ENCODE measurements at regions not wholly inside any gene's neighbourhood (a gene's known extent, or its start where the extent isn't known, plus 50 kb on each side); places are given as distances from the start of the nearest gene placed in this dataset.

DNA sequence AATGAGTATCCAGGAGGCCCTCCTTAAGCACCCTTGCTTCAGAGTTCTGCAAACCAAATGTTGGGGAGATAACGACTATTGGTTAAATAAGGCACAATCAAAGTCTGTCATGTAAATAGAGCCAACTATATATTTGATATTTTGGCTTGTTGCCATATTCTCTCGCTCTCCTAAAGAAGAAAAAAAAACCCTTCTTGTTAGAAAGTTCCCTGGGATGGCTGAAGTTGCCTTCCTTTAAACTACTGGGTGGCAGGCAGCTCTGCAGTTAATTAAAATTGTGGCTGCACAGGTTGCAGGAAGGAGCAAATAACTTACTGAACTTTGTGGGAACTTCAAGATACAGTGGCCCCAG is 227.0 kb upstream of the ANKRD55 start:
- TF ChIP-seq CTCF (IDR thresholded peaks at IDR 0.05): no peak
- no peak for TF ChIP-seq POLR2A (IDR thresholded peaks at IDR 0.05)
- no peak for TF ChIP-seq POLR2AphosphoS5 (IDR thresholded peaks at IDR 0.05)
- TF ChIP-seq EP300 (IDR thresholded peaks at IDR 0.05): no peak

All from stomach (tissue), 4 donors.